ENCODE measurements at regions not wholly inside any gene's neighbourhood (a gene's known extent, or its start where the extent isn't known, plus 50 kb on each side); places are given as distances from the start of the nearest gene placed in this dataset.
"Not testable (repeated sequence)": the region's sequence is repeated elsewhere in the genome, so short reads cannot be mapped to it uniquely, and the experiment has no call there.

DNA sequence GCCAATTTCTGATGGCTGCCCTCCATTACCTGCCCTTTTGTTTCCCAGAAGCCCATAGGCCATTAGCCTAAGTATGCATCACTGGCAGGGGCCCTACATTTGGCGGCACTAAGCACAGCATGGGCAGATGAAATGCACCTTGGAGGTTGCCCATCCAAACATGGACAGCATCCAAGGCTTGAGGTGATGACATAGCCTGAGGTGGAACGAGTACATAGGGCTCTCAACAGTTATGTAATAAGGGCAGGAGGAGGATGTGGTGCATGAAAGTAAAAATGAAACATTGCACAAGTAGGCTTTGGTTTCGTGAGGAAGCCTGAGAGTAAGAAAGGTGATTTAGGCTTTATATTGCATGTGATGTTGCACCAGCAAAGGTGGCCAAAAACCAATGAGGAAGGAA is 148.1 kb downstream of the FAM76B start:
- WGBS, 2 donors, result 31 to 34% methylated on average over 2 to 3 of the region's 3 CpGs
- Histone ChIP-seq H3K36me3 (no peaks in the 10 kb centered on the region), H3K27ac (no peak overlapping the region), H3K4me3 (no peak overlapping the region), H3K27me3 (no peaks in the 10 kb centered on the region), H3K9me3 (no peaks in the 10 kb centered on the region), H3K4me1 (peaks cover 0 to 20% (median 3%) of the 10 kb centered on the region in 3 donors)
- TF ChIP-seq, protein P1, sequence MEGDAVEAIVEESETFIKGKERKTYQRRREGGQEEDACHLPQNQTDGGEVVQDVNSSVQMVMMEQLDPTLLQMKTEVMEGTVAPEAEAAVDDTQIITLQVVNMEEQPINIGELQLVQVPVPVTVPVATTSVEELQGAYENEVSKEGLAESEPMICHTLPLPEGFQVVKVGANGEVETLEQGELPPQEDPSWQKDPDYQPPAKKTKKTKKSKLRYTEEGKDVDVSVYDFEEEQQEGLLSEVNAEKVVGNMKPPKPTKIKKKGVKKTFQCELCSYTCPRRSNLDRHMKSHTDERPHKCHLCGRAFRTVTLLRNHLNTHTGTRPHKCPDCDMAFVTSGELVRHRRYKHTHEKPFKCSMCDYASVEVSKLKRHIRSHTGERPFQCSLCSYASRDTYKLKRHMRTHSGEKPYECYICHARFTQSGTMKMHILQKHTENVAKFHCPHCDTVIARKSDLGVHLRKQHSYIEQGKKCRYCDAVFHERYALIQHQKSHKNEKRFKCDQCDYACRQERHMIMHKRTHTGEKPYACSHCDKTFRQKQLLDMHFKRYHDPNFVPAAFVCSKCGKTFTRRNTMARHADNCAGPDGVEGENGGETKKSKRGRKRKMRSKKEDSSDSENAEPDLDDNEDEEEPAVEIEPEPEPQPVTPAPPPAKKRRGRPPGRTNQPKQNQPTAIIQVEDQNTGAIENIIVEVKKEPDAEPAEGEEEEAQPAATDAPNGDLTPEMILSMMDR (IDR thresholded peaks at IDR 0.05), result no peak
- no peak for TF ChIP-seq POLR2A (IDR thresholded peaks at IDR 0.05)
- intact Hi-C loops (cut with DNase I), result no loop called here
- no peak for DNase-seq

DNA sequence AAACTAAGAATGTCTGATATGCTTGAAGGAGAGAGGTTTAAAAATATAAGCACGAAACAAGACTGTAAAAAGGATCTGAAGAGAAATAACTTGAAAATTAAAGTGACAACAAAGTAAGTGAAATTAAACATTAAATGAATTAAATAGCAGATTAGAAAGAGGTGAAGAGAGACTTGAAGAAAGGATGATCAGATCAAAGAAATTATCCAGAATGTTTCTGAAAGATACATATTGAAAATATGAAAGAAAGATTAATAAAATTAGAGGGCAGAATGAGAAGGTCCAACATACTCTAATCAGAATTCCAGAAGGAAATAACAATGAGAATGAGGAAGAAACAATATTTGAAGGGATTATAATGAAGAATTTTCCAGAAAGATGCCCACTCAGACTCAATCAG is 151.1 kb downstream of the FAM76B start:
- DNase-seq, result no peak
- 94 to 95% methylated on average over 1 of the region's 1 CpG for WGBS, 2 donors
- intact Hi-C loops (cut with DNase I), result no loop called here

DNA sequence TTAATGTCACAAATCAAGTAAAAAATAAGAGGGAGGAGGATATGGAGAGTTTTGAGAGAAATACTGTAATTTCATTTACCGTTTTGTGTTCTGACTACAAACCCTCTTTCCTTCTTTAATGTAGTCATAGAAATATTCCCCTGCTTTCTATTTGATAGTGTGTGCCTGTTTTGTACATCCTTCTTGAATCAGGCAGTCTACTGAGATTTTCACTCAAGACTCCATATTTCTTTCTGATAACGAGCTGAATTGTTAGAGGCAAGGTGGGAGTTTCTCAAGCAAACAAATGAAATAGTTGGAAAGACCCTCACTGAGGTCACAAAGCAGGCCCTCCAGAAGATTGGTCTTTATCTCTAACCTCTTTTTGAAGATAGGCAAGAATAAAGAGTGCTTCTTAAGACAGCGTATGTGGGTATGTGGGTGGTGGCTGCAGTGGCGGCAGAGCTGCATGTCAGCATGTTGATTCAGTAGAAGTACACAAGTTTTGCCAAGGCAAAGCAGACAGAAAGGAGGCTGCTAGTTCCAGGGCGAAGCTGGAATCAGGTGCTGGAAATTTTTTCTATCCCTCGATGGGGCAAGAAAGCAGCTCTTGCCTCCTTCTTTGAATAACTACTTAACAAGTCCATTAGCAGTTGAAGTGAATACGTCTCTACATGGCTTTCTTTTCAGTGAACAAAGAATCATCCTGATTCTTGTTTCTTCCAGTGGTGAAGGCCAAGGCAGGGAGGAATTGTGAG is 164.2 kb downstream of the FAM76B start:
- H3K27me3 ChIP-seq, result no peaks in the 10 kb centered on the region
- 68 to 77% methylated on average over 7 of the region's 7 CpGs for WGBS, 2 donors
- H3K4me3 ChIP-seq, result no peak overlapping the region
- no peak for TF ChIP-seq POLR2A (IDR thresholded peaks at IDR 0.05)
- TF ChIP-seq, protein P1 (IDR thresholded peaks at IDR 0.05), result no peak
- DNase-seq, result no peak
- H3K27ac ChIP-seq, result no peak overlapping the region
- H3K4me1 ChIP-seq, result no peaks in the 10 kb centered on the region
- H3K9me3 ChIP-seq, result no peaks in the 10 kb centered on the region
- intact Hi-C loops (cut with DNase I), result no loop called here
- H3K36me3 ChIP-seq, result no peaks in the 10 kb centered on the region

More for the DNA sequence above, 151.1 kb downstream of the FAM76B start:
- H3K36me3 ChIP-seq, result no peaks in the 10 kb centered on the region
- H3K27me3 ChIP-seq, result no peaks in the 10 kb centered on the region
- no peak overlapping the region for H3K27ac ChIP-seq
- peaks cover 0 to 13% (median 3%) of the 10 kb centered on the region in 3 donors for H3K4me1 ChIP-seq
- TF ChIP-seq, protein P1 (IDR thresholded peaks at IDR 0.05), result no peak
- no peak for TF ChIP-seq POLR2A (IDR thresholded peaks at IDR 0.05)
- H3K9me3 ChIP-seq, result no peaks in the 10 kb centered on the region
- H3K4me3 ChIP-seq, result no peak overlapping the region

DNA sequence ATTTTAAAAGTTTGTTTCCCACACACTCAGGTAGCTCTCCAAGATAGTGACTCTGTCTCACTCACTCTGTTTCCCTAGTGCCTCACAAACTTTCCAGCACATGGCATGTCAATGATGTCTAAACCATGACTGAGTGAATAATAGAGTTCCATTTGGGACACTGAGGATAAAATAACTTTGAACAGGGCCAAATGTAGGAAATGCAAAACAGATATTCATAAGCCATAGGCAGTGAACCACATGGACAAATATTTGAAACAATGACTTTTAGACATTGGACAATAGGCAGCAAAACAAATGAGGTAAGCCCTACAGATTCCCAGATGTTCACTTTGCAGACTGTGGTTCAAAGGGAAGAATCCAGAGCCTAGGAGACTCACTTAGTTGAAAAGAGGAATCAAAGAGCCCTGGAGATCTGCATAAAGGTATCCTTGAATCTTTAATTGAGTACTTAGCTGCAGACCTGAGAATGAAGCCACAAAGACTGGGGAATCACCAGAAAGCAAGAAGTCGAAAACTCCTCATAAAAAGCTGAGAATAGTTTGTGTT is 173.3 kb downstream of the FAM76B start:
- Histone ChIP-seq H3K4me1 (no peaks in the 10 kb centered on the region), H3K36me3 (no peaks in the 10 kb centered on the region), H3K9me3 (no peaks in the 10 kb centered on the region), H3K27ac (no peak overlapping the region), H3K27me3 (no peaks in the 10 kb centered on the region), H3K4me3 (no peak overlapping the region)
- DNase-seq, result no peak
- TF ChIP-seq, protein P1 (IDR thresholded peaks at IDR 0.05), result no peak
- TF ChIP-seq POLR2A (IDR thresholded peaks at IDR 0.05), result no peak
- intact Hi-C loops (cut with DNase I), result no loop called here
- 74 to 82% methylated on average over 1 of the region's 1 CpG for WGBS, 2 donors

DNA sequence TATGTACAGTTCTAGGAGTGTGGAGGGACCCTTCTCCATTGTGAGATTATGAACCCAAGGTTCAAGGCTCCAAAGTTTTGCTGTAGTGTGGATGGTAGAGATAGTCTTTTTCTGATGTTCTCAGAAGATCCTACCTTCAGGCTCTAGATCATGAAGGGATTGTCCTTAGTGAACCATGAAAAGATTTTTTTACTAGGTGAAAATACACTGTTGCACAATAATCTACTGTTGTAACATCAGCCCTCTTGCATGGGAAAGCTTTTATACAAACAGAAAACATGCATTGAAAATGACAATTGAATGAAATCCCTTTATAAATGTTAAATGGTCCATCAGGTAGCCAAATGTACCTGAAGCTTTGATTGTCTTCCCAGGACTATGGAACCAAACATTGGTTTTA is 177.8 kb downstream of the FAM76B start:
- H3K36me3 ChIP-seq, result no peaks in the 10 kb centered on the region
- TF ChIP-seq POLR2A (IDR thresholded peaks at IDR 0.05), result no peak
- TF ChIP-seq, protein P1 (IDR thresholded peaks at IDR 0.05), result no peak

DNA sequence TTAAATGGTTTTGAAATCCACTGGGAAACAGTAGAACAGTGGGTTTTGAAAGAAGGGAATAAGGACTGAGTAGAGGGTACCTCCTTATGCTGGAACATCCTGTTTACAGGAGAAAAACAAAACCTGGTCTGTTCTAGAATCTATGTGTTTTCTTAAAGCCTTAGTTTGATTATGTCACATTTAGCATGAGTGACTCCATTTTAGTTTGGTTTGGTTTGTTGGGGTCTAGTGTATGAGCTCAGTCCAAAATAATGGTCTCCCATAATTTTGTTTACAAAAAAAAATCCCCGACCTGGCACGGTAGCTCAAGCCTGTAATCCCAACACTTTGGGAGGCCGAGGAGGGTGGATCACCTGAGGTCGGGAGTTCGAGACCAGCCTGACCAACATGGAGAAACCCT is 179.4 kb downstream of the FAM76B start:
- intact Hi-C loops (cut with DNase I), result not testable (repeated sequence)

More for the DNA sequence above, 177.8 kb downstream of the FAM76B start:
- Histone ChIP-seq H3K4me3 (no peak overlapping the region), H3K4me1 (no peaks in the 10 kb centered on the region), H3K9me3 (no peaks in the 10 kb centered on the region), H3K27ac (no peak overlapping the region), H3K27me3 (no peaks in the 10 kb centered on the region)
- DNase-seq, result no peak
- intact Hi-C loops (cut with DNase I), result no loop called here

More for the DNA sequence above, 179.4 kb downstream of the FAM76B start:
- WGBS, 2 donors, result 87 to 96% methylated on average over 5 of the region's 5 CpGs
- H3K36me3 ChIP-seq, DNase-seq, H3K27me3 ChIP-seq, H3K9me3 ChIP-seq, H3K4me3 ChIP-seq, H3K4me1 ChIP-seq, H3K27ac ChIP-seq: not testable (repeated sequence)

All from esophagus squamous epithelium (tissue), 5 donors.